HCT116 (cell line): ENCODE measurements at regions not wholly inside any gene's neighbourhood (a gene's known extent, or its start where the extent isn't known, plus 50 kb on each side); places are given as distances from the start of the nearest gene placed in this dataset.

Experiments
- ATAC-seq: fragments of 200-7000 bp; cut with Tn5 transposase; 2 replicates; pipeline ENCODE4 v1.9.1; 2020; ENCODE audit warnings: mild to moderate bottlenecking, moderate library complexity
- BruUV-seq: library from RNA; stranded (reverse); fragments of 400-500 nt; replicated peaks from 2 replicates; lab custom pipeline; 2021; lab: Mats Ljungman, UMichigan
- CTCF ChIA-PET: fragments of 300-600 bp; sonication (Branson Sonifier 250); formaldehyde crosslinking; loops from one replicate; lab custom pipeline; 2021; ENCODE audit warnings: antibody characterized with exemption; lab: Charles Lee
- POLR2A ChIA-PET: fragments of 300-600, 350-600 bp; sonication (Branson Sonifier 250); formaldehyde crosslinking; loops from one replicate; lab custom pipeline; 2021; ENCODE audit warnings: antibody characterized with exemption; lab: Charles Lee
- RAD21 ChIA-PET, 2 experiments: fragments of 300-600 bp; sonication (Branson Sonifier 250); formaldehyde crosslinking; loops; one replicate each; lab custom pipeline; 2023; ENCODE audit warnings: low total read pairs in 2 of 2; ENCODE audit not compliant: uncharacterized antibody in 2 of 2, unreplicated experiment in 2 of 2, low non-redundant PET in 1 of 2; lab: Charles Lee
- DNase-seq: peaks from one replicate; pipeline ENCODE4 v3.0.0-alpha.2; 2010; ENCODE audit warnings: low read depth, low spot score
- H2AFZ ChIP-seq: fragments of 200-600 bp; shearing (Covaris generic), sonication (generic); 2 replicates; pipeline ENCODE4 v1.6.1; 2017; ENCODE audit warnings: low read depth, mixed run types, mixed read lengths, antibody characterized with exemption, low read length; ENCODE audit not compliant: poor library complexity, severe bottlenecking
- H3K27ac ChIP-seq: 2 replicates; pipeline ENCODE4 v1.5.1; 2012; ENCODE audit warnings: low read depth, low read length
- H3K27me3 ChIP-seq: fragments of 200-600 bp; sonication (generic); 2 replicates; pipeline ENCODE4 v1.6.1; 2016; ENCODE audit warnings: mixed run types, low read length, mixed read lengths; ENCODE audit not compliant: insufficient read depth
- H3K36me3 ChIP-seq, 2 experiments: fragments of 200-500 bp in 1 of 2; fragments of 200-600 bp in 1 of 2; sonication (Bioruptor generic) in 1 of 2; sonication (generic) in 1 of 2; 2 replicates each; pipeline versions ENCODE4 v1.5.1 to v1.6.1; 2014 to 2016; ENCODE audit warnings: low read length in 2 of 2, inconsistent platforms in 1 of 2, mixed read lengths in 1 of 2, mixed run types in 1 of 2; ENCODE audit not compliant: insufficient read depth in 2 of 2, control insufficient read depth in 1 of 2
- H3K4me1 ChIP-seq, 2 experiments: fragments of 200-600 bp in 1 of 2; sonication (generic) in 1 of 2; 2 replicates each; pipeline versions ENCODE4 v1.5.1 to v1.6.1; 2012 to 2017; ENCODE audit warnings: low read length in 2 of 2, inconsistent platforms in 1 of 2, mild to moderate bottlenecking in 1 of 2, mixed read lengths in 1 of 2, mixed run types in 1 of 2, moderate library complexity in 1 of 2; ENCODE audit not compliant: insufficient read depth in 2 of 2, control insufficient read depth in 1 of 2
- H3K4me2 ChIP-seq: fragments of 200-600 bp; sonication (generic); 2 replicates; pipeline ENCODE4 v1.6.1; 2017; ENCODE audit warnings: mixed run types, low read length, mixed read lengths
- H3K4me3 ChIP-seq, 2 experiments: fragments of 200-600 bp in 1 of 2; sonication (generic) in 1 of 2; replicated peaks in 1 of 2; 2 replicates each; pipeline ENCODE4 v1.5.1; 2011 to 2016; ENCODE audit warnings: low read length in 2 of 2, control low read depth in 1 of 2, low read depth in 1 of 2, mild to moderate bottlenecking in 1 of 2, mixed read lengths in 1 of 2, mixed run types in 1 of 2
- H3K79me2 ChIP-seq: fragments of 200-600 bp; sonication (generic); 2 replicates; pipeline ENCODE4 v1.6.1; 2017; ENCODE audit warnings: mild to moderate bottlenecking, mixed run types, low read length, moderate library complexity, mixed read lengths; ENCODE audit not compliant: insufficient read depth
- H3K9ac ChIP-seq: fragments of 200-600 bp; sonication (generic); 2 replicates; pipeline ENCODE4 v1.6.1; 2016; ENCODE audit warnings: low read length, mixed read lengths
- H3K9me2 ChIP-seq: fragments of 200-600 bp; sonication (generic), shearing (Covaris generic); 2 replicates; pipeline ENCODE4 v1.6.1; 2017; ENCODE audit warnings: mixed run types, mild to moderate bottlenecking, moderate library complexity; ENCODE audit not compliant: insufficient read depth
- H3K9me3 ChIP-seq, 2 experiments: fragments of 200-500 bp in 1 of 2; fragments of 200-600 bp in 1 of 2; sonication (Bioruptor generic) in 1 of 2; sonication (generic) in 1 of 2; 2 replicates each; pipeline ENCODE4 v1.6.1; 2014 to 2017; ENCODE audit warnings: low read length in 2 of 2, mixed read lengths in 2 of 2, inconsistent platforms in 1 of 2, low read depth in 1 of 2, mild to moderate bottlenecking in 1 of 2, mixed run types in 1 of 2, moderate library complexity in 1 of 2; ENCODE audit not compliant: control insufficient read depth in 1 of 2, insufficient read depth in 1 of 2
- H4K20me1 ChIP-seq: fragments of 200-600 bp; sonication (generic), shearing (Covaris generic); 2 replicates; pipeline ENCODE4 v1.6.1; 2017; ENCODE audit warnings: mixed run types, mild to moderate bottlenecking, moderate library complexity; ENCODE audit not compliant: insufficient read depth
- ATF3 ChIP-seq: IDR thresholded peaks from 2 replicates; pipeline ENCODE4 v1.6.1; 2012
- CBX3 ChIP-seq: IDR thresholded peaks from 2 replicates; pipeline ENCODE4 v1.6.1; 2012; ENCODE audit warnings: low read depth
- CEBPB ChIP-seq: IDR thresholded peaks from 2 replicates; pipeline ENCODE4 v1.6.1; 2012; ENCODE audit warnings: low read depth
- EGR1 ChIP-seq: IDR thresholded peaks from 2 replicates; pipeline ENCODE4 v1.6.1; 2012; ENCODE audit warnings: low read depth
- ELF1 ChIP-seq: IDR thresholded peaks from 2 replicates; pipeline ENCODE4 v1.6.1; 2012; ENCODE audit warnings: low read depth, borderline replicate concordance
- EZH2 ChIP-seq: fragments of 200-600 bp; sonication (generic); IDR thresholded peaks from 2 replicates; pipeline ENCODE4 v1.6.1; 2017; ENCODE audit warnings: antibody characterized with exemption, mixed run types
- EZH2phosphoT487 ChIP-seq: fragments of 200-600 bp; IDR thresholded peaks from 2 replicates; pipeline ENCODE4 v1.6.1; 2018; ENCODE audit warnings: antibody characterized with exemption, borderline replicate concordance
- MAX ChIP-seq: IDR thresholded peaks from 2 replicates; pipeline ENCODE4 v1.6.1; 2012
- POLR2A ChIP-seq: IDR thresholded peaks from 2 replicates; pipeline ENCODE4 v1.7.0; 2011; ENCODE audit warnings: borderline replicate concordance; ENCODE audit not compliant: insufficient read depth, insufficient read length; ENCODE audit errors: extremely low read depth
- POLR2AphosphoS5 ChIP-seq: IDR thresholded peaks from 2 replicates; pipeline ENCODE4 v1.6.1; 2011; ENCODE audit warnings: mild to moderate bottlenecking, low read depth, low read length, moderate library complexity
- RAD21 ChIP-seq: IDR thresholded peaks from 2 replicates; pipeline ENCODE4 v1.6.1; 2012; ENCODE audit warnings: low read depth, mild to moderate bottlenecking
- SP1 ChIP-seq: IDR thresholded peaks from 2 replicates; pipeline ENCODE4 v1.6.1; 2012; ENCODE audit warnings: low read depth
- TCF7L2 ChIP-seq: IDR thresholded peaks from 2 replicates; pipeline ENCODE4 v1.7.0; 2011; ENCODE audit warnings: borderline replicate concordance, inconsistent platforms; ENCODE audit not compliant: insufficient read depth, insufficient read length; ENCODE audit errors: extremely low read depth
- intact Hi-C: fragments of 100-400 bp; cut with micrococcal nuclease; formaldehyde crosslinking; loops from 2 replicates; pipeline ENCODE4 v1.10.0; 2022
- TF ChIP-seq, protein P1 (sequence below), 3 experiments: fragments of 200-600 bp in 1 of 3; sonication (generic) in 1 of 3; IDR thresholded peaks in 2 of 3; conservative IDR thresholded peaks in 1 of 3; 2 replicates each; pipeline ENCODE4 v1.5.1; 2012 to 2017; ENCODE audit warnings: low read depth in 2 of 3, low read length in 2 of 3, antibody characterized with exemption in 1 of 3, borderline replicate concordance in 1 of 3, control low read depth in 1 of 3, mild to moderate bottlenecking in 1 of 3, mixed read lengths in 1 of 3, mixed run types in 1 of 3, moderate library complexity in 1 of 3; ENCODE audit not compliant: insufficient read depth in 1 of 3

DNA sequence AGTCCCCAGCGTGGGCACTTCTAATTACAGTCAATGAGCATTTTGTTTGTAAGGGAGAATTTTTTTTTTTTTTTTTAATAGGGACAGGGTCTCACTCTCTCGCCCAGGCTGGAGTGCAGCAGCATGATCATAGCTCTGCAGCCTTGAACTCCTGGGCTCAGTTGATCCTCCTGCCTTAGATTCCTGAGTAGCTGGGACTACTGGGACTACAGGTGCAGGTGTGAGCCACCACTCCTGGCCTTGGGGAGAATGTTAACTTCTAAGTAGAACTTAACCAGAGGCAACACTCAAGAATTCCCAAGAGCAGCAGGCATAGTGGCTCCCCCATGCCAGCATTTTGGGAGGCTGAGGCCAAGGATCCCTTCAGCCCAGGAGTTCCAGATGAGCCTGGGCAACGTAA lies 52.9 kb upstream of the ZNF217 start:
- no peak for TF ChIP-seq POLR2AphosphoS5
- TF ChIP-seq EGR1, result no peak
- TF ChIP-seq, protein P1, sequence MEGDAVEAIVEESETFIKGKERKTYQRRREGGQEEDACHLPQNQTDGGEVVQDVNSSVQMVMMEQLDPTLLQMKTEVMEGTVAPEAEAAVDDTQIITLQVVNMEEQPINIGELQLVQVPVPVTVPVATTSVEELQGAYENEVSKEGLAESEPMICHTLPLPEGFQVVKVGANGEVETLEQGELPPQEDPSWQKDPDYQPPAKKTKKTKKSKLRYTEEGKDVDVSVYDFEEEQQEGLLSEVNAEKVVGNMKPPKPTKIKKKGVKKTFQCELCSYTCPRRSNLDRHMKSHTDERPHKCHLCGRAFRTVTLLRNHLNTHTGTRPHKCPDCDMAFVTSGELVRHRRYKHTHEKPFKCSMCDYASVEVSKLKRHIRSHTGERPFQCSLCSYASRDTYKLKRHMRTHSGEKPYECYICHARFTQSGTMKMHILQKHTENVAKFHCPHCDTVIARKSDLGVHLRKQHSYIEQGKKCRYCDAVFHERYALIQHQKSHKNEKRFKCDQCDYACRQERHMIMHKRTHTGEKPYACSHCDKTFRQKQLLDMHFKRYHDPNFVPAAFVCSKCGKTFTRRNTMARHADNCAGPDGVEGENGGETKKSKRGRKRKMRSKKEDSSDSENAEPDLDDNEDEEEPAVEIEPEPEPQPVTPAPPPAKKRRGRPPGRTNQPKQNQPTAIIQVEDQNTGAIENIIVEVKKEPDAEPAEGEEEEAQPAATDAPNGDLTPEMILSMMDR (IDR thresholded peaks at IDR 0.05 in 2 of 3, conservative IDR thresholded peaks at IDR 0.05 in 1 of 3; ENCODE audit: borderline replicate concordance in 1 of 3, insufficient read depth in 1 of 3, low read depth in 2 of 3, low read length in 2 of 3), result no peak
- TF ChIP-seq SP1, result no peak
- TF ChIP-seq CEBPB, result no peak
- no peak for TF ChIP-seq CBX3
- no peak for TF ChIP-seq MAX
- no peak for TF ChIP-seq TCF7L2
- H3K4me1 ChIP-seq, result peaks cover 19 to 21% of the 10 kb centered on the region in 2 experiments
- intact Hi-C loops, result no loop called here

DNA sequence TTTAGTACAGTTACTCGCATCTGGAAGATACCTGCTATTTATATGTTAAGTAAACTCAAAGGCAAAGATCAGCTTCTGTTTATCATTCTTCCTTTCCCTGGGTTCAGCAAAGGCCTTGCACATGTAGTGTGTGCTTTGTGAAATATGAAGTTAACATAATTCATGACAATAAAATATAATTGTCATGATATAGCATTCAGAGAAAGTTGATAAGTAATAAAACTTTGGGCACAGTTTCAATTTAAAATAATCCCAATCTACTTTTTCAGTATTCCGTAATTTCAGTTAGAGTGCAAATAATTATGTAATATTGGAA lies 51.9 kb upstream of the ZNF217 start:
- no peaks in the 10 kb centered on the region for H3K36me3 ChIP-seq
- no peaks in the 10 kb centered on the region for H3K27me3 ChIP-seq
- no peaks in the 10 kb centered on the region for H4K20me1 ChIP-seq
- TF ChIP-seq MAX (no peak), POLR2A (no peak), ELF1 (no peak), TCF7L2 (no peak), EZH2 (no peak), SP1 (no peak), ATF3 (no peak), EGR1 (no peak), RAD21 (no peak), EZH2phosphoT487 (no peak)
- TF ChIP-seq, protein P1 (IDR thresholded peaks at IDR 0.05 in 2 of 3, conservative IDR thresholded peaks at IDR 0.05 in 1 of 3; ENCODE audit: borderline replicate concordance in 1 of 3, insufficient read depth in 1 of 3, low read depth in 2 of 3, low read length in 2 of 3), result no peak
- TF ChIP-seq, all 23 proteins: peak for 0
- ChIA-PET RAD21 (no interaction called here), CTCF (interaction anchor here (1.0 kb wide), 1 partner anchor 55 kb away, joined by 3 read pairs; no protein-coding TSS in a partner anchor), POLR2A (interaction anchor here (1.3 kb wide), 1 partner anchor 22 kb away, joined by 4 read pairs; no protein-coding TSS in a partner anchor)
- Histone ChIP-seq H3K4me1 (peaks cover 19 to 23% of the 10 kb centered on the region in 2 experiments), H3K9me2 (no peaks in the 10 kb centered on the region), H3K4me2 (no peak overlapping the region), H3K4me3 (no peak overlapping the region), H3K27ac (no peak overlapping the region), H3K9me3 (no peaks in the 10 kb centered on the region), H3K79me2 (no peaks in the 10 kb centered on the region), H2AFZ (no peak overlapping the region), H3K9ac (no peak overlapping the region)
- intact Hi-C loops, result no loop called here
- no peak for DNase-seq
- no TSS peak for BruUV-seq
- no peak for ATAC-seq

More for the DNA sequence above, 52.9 kb upstream of the ZNF217 start:
- CTCF ChIA-PET, result interaction anchor here (1.0 kb wide), 1 partner anchor 56 kb away, joined by 3 read pairs; no protein-coding TSS in a partner anchor
- no peaks in the 10 kb centered on the region for H4K20me1 ChIP-seq
- DNase-seq (no peak), ATAC-seq (no peak)
- H3K4me3 ChIP-seq, result no peak overlapping the region
- H3K27me3 ChIP-seq, result no peaks in the 10 kb centered on the region
- no peak overlapping the region for H3K4me2 ChIP-seq
- H3K9me2 ChIP-seq, result no peaks in the 10 kb centered on the region
- no peaks in the 10 kb centered on the region for H3K79me2 ChIP-seq
- POLR2A ChIA-PET, result interaction anchor here (0.7 to 1.3 kb wide), 2 partner anchors 23 to 33 kb away, joined by 4 read pairs; no protein-coding TSS in a partner anchor
- no TSS peak for BruUV-seq
- H3K9ac ChIP-seq, result no peak overlapping the region
- RAD21 ChIA-PET, result no interaction called here
- no peaks in the 10 kb centered on the region for H3K9me3 ChIP-seq
- H2AFZ ChIP-seq, result no peak overlapping the region
- H3K36me3 ChIP-seq, result no peaks in the 10 kb centered on the region
- H3K27ac ChIP-seq, result no peak overlapping the region
